CD14-positive monocyte (primary cell): ENCODE measurements at regions not wholly inside any gene's neighbourhood (a gene's known extent, or its start where the extent isn't known, plus 50 kb on each side); places are given as distances from the start of the nearest gene placed in this dataset.

Source experiments
- DNase-seq, 3 donors: peaks; one replicate each; pipeline ENCODE4 v3.0.0-alpha.2; 2011 to 2022
- H2AFZ ChIP-seq: 2 replicates; pipeline ENCODE4 v1.6.0; 2012; ENCODE audit warnings: mild to moderate bottlenecking, low read depth, low read length, inconsistent platforms; ENCODE audit not compliant: insufficient read depth, poor library complexity, severe bottlenecking
- H3K27ac ChIP-seq, 2 donors: 1 replicate in 1 of 2; 2 replicates in 1 of 2; pipeline ENCODE4 v1.5.1; 2012 to 2013; ENCODE audit warnings: low read length in 2 of 2, control low read depth in 1 of 2, inconsistent platforms in 1 of 2, low read depth in 1 of 2, mild to moderate bottlenecking in 1 of 2
- H3K27me3 ChIP-seq, 2 donors: one replicate each; pipeline versions ENCODE4 v1.6.0 to v1.6.1; 2011 to 2013; ENCODE audit warnings: low read length in 2 of 2; ENCODE audit not compliant: control insufficient read depth in 2 of 2, insufficient read depth in 2 of 2
- H3K36me3 ChIP-seq, 2 donors: replicated peaks in 1 of 2; 1 replicate in 1 of 2; 2 replicates in 1 of 2; pipeline versions ENCODE4 v1.5.1 to v1.6.1; 2012 to 2013; ENCODE audit warnings: low read length in 2 of 2, control low read depth in 1 of 2, inconsistent platforms in 1 of 2, mild to moderate bottlenecking in 1 of 2; ENCODE audit not compliant: insufficient read depth in 2 of 2, control insufficient read depth in 1 of 2
- H3K4me1 ChIP-seq, 2 donors: 1 replicate in 1 of 2; 2 replicates in 1 of 2; pipeline versions ENCODE4 v1.5.1 to v1.6.1; 2012 to 2013; ENCODE audit warnings: low read length in 2 of 2, control low read depth in 1 of 2, inconsistent platforms in 1 of 2, mild to moderate bottlenecking in 1 of 2, moderate library complexity in 1 of 2; ENCODE audit not compliant: insufficient read depth in 2 of 2, control insufficient read depth in 1 of 2
- H3K4me2 ChIP-seq: replicated peaks from 2 replicates; pipeline ENCODE3; 2012; ENCODE audit warnings: low read length, moderate library complexity, mild to moderate bottlenecking; ENCODE audit not compliant: poor library complexity, severe bottlenecking; ENCODE audit errors: extremely low read depth
- H3K4me3 ChIP-seq, 3 experiments: fragments of 200-600 bp in 1 of 3; sonication (generic) in 1 of 3; replicated peaks in 1 of 3; 1 replicate in 2 of 3; 2 replicates in 1 of 3; pipeline ENCODE4 v1.5.1; 2011 to 2013; ENCODE audit warnings: low read length in 3 of 3, mild to moderate bottlenecking in 3 of 3, control low read depth in 2 of 3, low read depth in 2 of 3, inconsistent platforms in 1 of 3, moderate library complexity in 1 of 3
- H3K79me2 ChIP-seq: 2 replicates; pipeline ENCODE4 v1.6.0; 2012; ENCODE audit warnings: mild to moderate bottlenecking, control low read depth, inconsistent platforms, low read length, moderate library complexity; ENCODE audit not compliant: insufficient read depth
- H3K9ac ChIP-seq: 2 replicates; pipeline ENCODE4 v1.6.0; 2017; ENCODE audit warnings: low read length, mild to moderate bottlenecking; ENCODE audit not compliant: insufficient read depth, poor library complexity, severe bottlenecking
- H3K9me3 ChIP-seq, 2 donors: replicated peaks in 1 of 2; 1 replicate in 1 of 2; 2 replicates in 1 of 2; pipeline versions ENCODE4 v1.5.1 to v1.6.1; 2012 to 2013; ENCODE audit warnings: low read length in 2 of 2, control low read depth in 1 of 2; ENCODE audit not compliant: control insufficient read depth in 1 of 2, insufficient read depth in 1 of 2
- H4K20me1 ChIP-seq: 2 replicates; pipeline ENCODE4 v1.6.0; 2012; ENCODE audit warnings: mild to moderate bottlenecking, low read length, control low read depth, moderate library complexity; ENCODE audit not compliant: insufficient read depth
- H3K27ac Mint-ChIP-seq, 7 donors: one replicate each; pipeline ENCODE4 v1.8.0; 2020; ENCODE audit warnings: mild to moderate bottlenecking in 7 of 7, mixed read lengths in 7 of 7, moderate library complexity in 6 of 7, inconsistent platforms in 2 of 7
- H3K27me3 Mint-ChIP-seq, 3 donors: one replicate each; pipeline ENCODE4 v1.8.0; 2021 to 2022; ENCODE audit warnings: low read depth in 3 of 3, mild to moderate bottlenecking in 3 of 3, mixed read lengths in 3 of 3, moderate library complexity in 3 of 3, inconsistent platforms in 1 of 3
- H3K36me3 Mint-ChIP-seq, 2 donors: one replicate each; pipeline ENCODE4 v1.8.0; 2020; ENCODE audit warnings: mixed read lengths in 2 of 2, inconsistent platforms in 1 of 2, mild to moderate bottlenecking in 1 of 2
- H3K4me1 Mint-ChIP-seq: one replicate; pipeline ENCODE4 v1.8.0; 2020; ENCODE audit warnings: mild to moderate bottlenecking, mixed read lengths
- H3K4me3 Mint-ChIP-seq, 2 donors: one replicate each; pipeline ENCODE4 v1.8.0; 2020; ENCODE audit warnings: mild to moderate bottlenecking in 2 of 2, mixed read lengths in 2 of 2, moderate library complexity in 1 of 2
- H3K9me3 Mint-ChIP-seq, 7 donors: one replicate each; pipeline ENCODE4 v1.8.0; 2020 to 2022; ENCODE audit warnings: mixed read lengths in 7 of 7, mild to moderate bottlenecking in 6 of 7, moderate library complexity in 6 of 7, inconsistent platforms in 2 of 7
- CTCF ChIP-seq: fragments of 200-600 bp; IDR thresholded peaks from one replicate; pipeline ENCODE4 v1.8.0; 2022; ENCODE audit warnings: antibody characterized with exemption, mild to moderate bottlenecking
- whole genome bisulfite sequencing: methylation state at CpG from one replicate; pipeline ENCODE4 v1.1.5; 2013; ENCODE audit warnings: missing lambda C conversion rate; ENCODE audit not compliant: insufficient coverage; 5-methylcytosine and 5-hydroxymethylcytosine counted together
- intact Hi-C, 2 donors: fragments of 100-400 bp; cut with micrococcal nuclease; formaldehyde crosslinking; loops; one replicate each; pipeline versions ENCODE4 v1.15.0 to v1.15.1; 2023

- H3K4me3 ChIP-seq, result no peak overlapping the region
- 65% methylated on average over 3 of the region's 5 CpGs for WGBS
- intact Hi-C loops, result no loop called here
- H3K36me3 ChIP-seq, result no peaks in the 10 kb centered on the region
- no peaks in the 10 kb centered on the region for H4K20me1 ChIP-seq
- H2AFZ ChIP-seq, result no peak overlapping the region
- peaks cover 0 to 4% (median 2%) of the 10 kb centered on the region in 3 donors for H3K27me3 Mint-ChIP-seq
- no peaks in the 10 kb centered on the region for H3K4me1 ChIP-seq
- H3K4me2 ChIP-seq, result no peak overlapping the region
- no peaks in the 10 kb centered on the region for H3K27me3 ChIP-seq
- no peak for DNase-seq
- H3K4me3 Mint-ChIP-seq, result no peak overlapping the region
- H3K4me1 Mint-ChIP-seq, result no peaks in the 10 kb centered on the region
- H3K9me3 Mint-ChIP-seq, result no peaks in the 10 kb centered on the region
- H3K9ac ChIP-seq, result no peak overlapping the region
- H3K27ac ChIP-seq, result no peak overlapping the region
- no peaks in the 10 kb centered on the region for H3K79me2 ChIP-seq
- H3K36me3 Mint-ChIP-seq, result no peaks in the 10 kb centered on the region
- H3K27ac Mint-ChIP-seq, result no peak overlapping the region
- no peaks in the 10 kb centered on the region for H3K9me3 ChIP-seq
- no peak for TF ChIP-seq CTCF
These were observed 87.5 kb upstream of the SLC35G4 start for GRCh38 chr18:11521853-11522252.

GRCh38 chr18:11520536-11520935, 88.9 kb upstream of the SLC35G4 start:
- Mint-ChIP-seq H3K9me3 (no peaks in the 10 kb centered on the region), H3K36me3 (no peaks in the 10 kb centered on the region), H3K27me3 (peaks cover 0 to 6% (median 4%) of the 10 kb centered on the region in 3 donors), H3K4me3 (no peak overlapping the region), H3K4me1 (no peaks in the 10 kb centered on the region), H3K27ac (no peak overlapping the region)
- TF ChIP-seq CTCF, result no peak
- H4K20me1 ChIP-seq, result no peaks in the 10 kb centered on the region
- no peaks in the 10 kb centered on the region for H3K9me3 ChIP-seq
- no peak overlapping the region for H2AFZ ChIP-seq
- no peaks in the 10 kb centered on the region for H3K27me3 ChIP-seq
- no peaks in the 10 kb centered on the region for H3K79me2 ChIP-seq
- 100% methylated on average over 2 of the region's 6 CpGs for WGBS
- no peak overlapping the region for H3K4me2 ChIP-seq
- H3K36me3 ChIP-seq, result no peaks in the 10 kb centered on the region
- no peaks in the 10 kb centered on the region for H3K4me1 ChIP-seq
- DNase-seq, result no peak
- no peak overlapping the region for H3K4me3 ChIP-seq
- no peak overlapping the region for H3K27ac ChIP-seq
- intact Hi-C loops, result no loop called here
- H3K9ac ChIP-seq, result no peak overlapping the region
